GM23248 (cell line): ENCODE measurements at regions not wholly inside any gene's neighbourhood (a gene's known extent, or its start where the extent isn't known, plus 50 kb on each side); places are given as distances from the start of the nearest gene placed in this dataset.

Experiments
- DNase-seq: peaks from one replicate; pipeline ENCODE4 v3.0.0-alpha.2; 2015
- H2AFZ ChIP-seq: fragments of 200-600 bp; sonication (generic); 2 replicates; pipeline ENCODE4 v1.6.1; 2016; ENCODE audit warnings: antibody characterized with exemption
- H3F3A ChIP-seq: fragments of 200-600 bp; sonication (generic); 2 replicates; pipeline ENCODE4 v1.6.1; 2016; ENCODE audit warnings: mild to moderate bottlenecking, antibody characterized with exemption, mixed run types; ENCODE audit not compliant: insufficient read depth
- H3K27ac ChIP-seq: fragments of 200-600 bp; sonication (generic); 2 replicates; pipeline ENCODE4 v1.5.1; 2016; ENCODE audit warnings: mild to moderate bottlenecking
- H3K27me3 ChIP-seq: fragments of 200-600 bp; sonication (generic); replicated peaks from 2 replicates; pipeline ENCODE4 v1.6.1; 2016; ENCODE audit warnings: mild to moderate bottlenecking; ENCODE audit not compliant: insufficient read depth
- H3K36me3 ChIP-seq: fragments of 200-600 bp; sonication (generic); 2 replicates; pipeline ENCODE4 v1.6.1; 2016; ENCODE audit warnings: low read depth, mild to moderate bottlenecking
- H3K4me1 ChIP-seq: fragments of 200-600 bp; sonication (generic); 2 replicates; pipeline ENCODE4 v1.6.1; 2016; ENCODE audit warnings: mild to moderate bottlenecking; ENCODE audit not compliant: insufficient read depth
- H3K4me2 ChIP-seq: fragments of 200-600 bp; sonication (generic); one replicate; pipeline ENCODE4 v1.6.1; 2016; ENCODE audit warnings: mild to moderate bottlenecking; ENCODE audit not compliant: unreplicated experiment
- H3K4me3 ChIP-seq: fragments of 200-600 bp; sonication (generic); 2 replicates; pipeline ENCODE4 v1.5.1; 2016; ENCODE audit warnings: mild to moderate bottlenecking
- H3K79me2 ChIP-seq: fragments of 200-600 bp; sonication (generic); 2 replicates; pipeline ENCODE4 v1.6.1; 2016; ENCODE audit warnings: mild to moderate bottlenecking; ENCODE audit not compliant: insufficient read depth
- H3K9ac ChIP-seq: fragments of 200-600 bp; sonication (generic); 2 replicates; pipeline ENCODE4 v1.6.1; 2016; ENCODE audit warnings: mild to moderate bottlenecking
- H3K9me2 ChIP-seq: fragments of 200-600 bp; sonication (generic); 2 replicates; pipeline ENCODE4 v1.6.1; 2016; ENCODE audit warnings: mixed run types, mild to moderate bottlenecking, moderate library complexity; ENCODE audit not compliant: insufficient read depth
- H3K9me3 ChIP-seq: fragments of 200-600 bp; sonication (generic); one replicate; pipeline ENCODE4 v1.6.1; 2017; ENCODE audit warnings: low read depth
- H4K20me1 ChIP-seq: fragments of 200-600 bp; sonication (generic); 2 replicates; pipeline ENCODE4 v1.6.0; 2016; ENCODE audit not compliant: insufficient read depth
- EZH2 ChIP-seq: fragments of 200-600 bp; sonication (generic); IDR thresholded peaks from 2 replicates; pipeline ENCODE4 v1.6.1; 2018; ENCODE audit warnings: antibody characterized with exemption, mild to moderate bottlenecking; ENCODE audit not compliant: insufficient read depth, poor library complexity, severe bottlenecking
- EZH2phosphoT487 ChIP-seq: fragments of 200-600 bp; sonication (generic); IDR thresholded peaks from 2 replicates; pipeline ENCODE4 v1.6.1; 2018; ENCODE audit warnings: antibody characterized with exemption, moderate library complexity, mild to moderate bottlenecking, low read depth; ENCODE audit not compliant: insufficient read depth
- WGBS, 2 experiments: methylation state at CpG; one replicate each; pipeline ENCODE4 v1.1.6; 2015 to 2017; ENCODE audit warnings: low lambda C conversion rate in 2 of 2, low coverage in 1 of 2; ENCODE audit errors: missing lambda C conversion rate in 2 of 2; 5-methylcytosine and 5-hydroxymethylcytosine counted together
- in situ Hi-C: fragments of 300-500 bp; cut with MboI; formaldehyde crosslinking; loops from 2 replicates; pipeline ENCODE4 v1.15.0; 2020

DNA sequence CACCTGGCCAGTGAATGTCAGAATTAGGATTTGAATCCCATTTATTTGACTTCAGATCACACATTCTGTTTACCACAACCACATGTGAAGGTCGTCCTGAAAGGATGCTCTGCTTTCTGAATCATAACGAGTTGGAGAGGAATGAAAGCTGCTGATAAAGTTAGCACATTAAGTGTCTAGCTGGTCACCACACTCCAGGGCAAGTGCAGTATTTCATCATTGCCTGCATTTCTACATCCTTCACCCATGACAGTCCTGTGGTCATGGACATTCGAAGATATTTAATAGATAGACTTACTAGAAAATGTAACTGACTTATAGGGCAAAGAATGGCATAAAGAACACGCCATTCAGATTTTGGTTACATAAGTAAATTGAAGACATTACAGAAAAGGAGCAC is 52.7 kb upstream of the ST6GALNAC3 start:
- Histone ChIP-seq H3K36me3 (no peaks in the 10 kb centered on the region), H3F3A (no peaks in the 10 kb centered on the region), H3K4me1 (peaks cover 6% of the 10 kb centered on the region; the same call in 1 of the 2 replicates), H3K9me2 (no peaks in the 10 kb centered on the region), H3K27me3 (no peaks in the 10 kb centered on the region), H3K79me2 (no peaks in the 10 kb centered on the region), H3K27ac (no peak overlapping the region), H3K4me3 (no peak overlapping the region), H3K9ac (no peak overlapping the region), H3K4me2 (no peak overlapping the region), H3K9me3 (no peaks in the 10 kb centered on the region), H2AFZ (no peak overlapping the region), H4K20me1 (no peaks in the 10 kb centered on the region)
- WGBS, 2 experiments: 36 to 39% methylated on average over 4 of the region's 4 CpGs
- TF ChIP-seq EZH2: no peak
- TF ChIP-seq EZH2phosphoT487: no peak
- in situ Hi-C loops: no loop called here
- DNase-seq: no peak

DNA sequence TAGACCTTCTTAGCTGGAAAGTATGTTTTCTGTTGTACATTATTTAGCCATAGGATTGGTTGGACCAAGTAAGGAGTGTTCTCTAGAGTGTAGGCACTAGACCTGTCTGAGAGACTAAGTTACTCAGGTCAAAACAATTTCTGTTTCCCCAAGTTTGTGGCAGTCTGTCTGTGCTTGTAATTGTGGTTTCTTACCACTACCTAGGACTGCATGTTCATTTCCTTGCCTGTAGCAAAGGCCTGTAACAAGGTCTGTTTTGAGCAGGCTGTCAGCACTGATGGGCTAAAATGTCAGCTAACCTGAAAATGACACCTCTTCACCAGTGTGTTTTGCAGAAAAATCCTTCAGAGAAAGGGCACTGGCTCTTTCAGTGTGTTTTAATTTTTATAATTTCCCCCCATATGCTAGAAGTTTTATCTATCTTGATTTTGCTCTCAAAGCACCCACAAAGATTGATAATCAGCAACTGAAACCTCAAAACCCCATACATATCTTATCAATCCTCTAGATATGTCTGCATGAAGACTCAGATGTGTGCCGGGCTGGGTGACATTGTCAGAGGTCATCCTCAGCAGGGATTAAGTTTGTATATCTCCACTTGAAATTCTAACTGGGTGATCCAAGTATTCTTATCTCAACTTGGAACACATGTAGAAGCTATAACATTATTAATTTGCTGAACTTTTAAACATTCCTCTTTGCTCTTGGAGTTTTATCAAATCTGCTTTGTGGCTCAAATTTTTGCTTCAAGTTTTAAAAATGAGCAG is 50.7 kb upstream of the ST6GALNAC3 start:
- Histone ChIP-seq H3K4me1 (peaks cover 6% of the 10 kb centered on the region; the same call in 1 of the 2 replicates), H3K36me3 (no peaks in the 10 kb centered on the region), H3K4me2 (no peak overlapping the region), H3F3A (no peaks in the 10 kb centered on the region), H3K27me3 (no peaks in the 10 kb centered on the region), H3K27ac (no peak overlapping the region), H3K9me3 (no peaks in the 10 kb centered on the region), H2AFZ (no peak overlapping the region), H4K20me1 (no peaks in the 10 kb centered on the region), H3K79me2 (no peaks in the 10 kb centered on the region), H3K4me3 (no peak overlapping the region), H3K9me2 (no peaks in the 10 kb centered on the region; the same call in 1 of the 2 replicates), H3K9ac (no peak overlapping the region)
- DNase-seq: no peak
- no peak for TF ChIP-seq EZH2
- no peak for TF ChIP-seq EZH2phosphoT487
- in situ Hi-C loops: no loop called here
- WGBS, 2 experiments: 86 to 88% methylated on average over 1 of the region's 1 CpG
